Natural killer cell (primary cell): ENCODE measurements at regions not wholly inside any gene's neighbourhood (a gene's known extent, or its start where the extent isn't known, plus 50 kb on each side); places are given as distances from the start of the nearest gene placed in this dataset.

Source experiments
- ATAC-seq, 3 donors: fragments of 150-1000 bp in 2 of 3; fragments of 200-7000 bp in 1 of 3; cut with Tn5 transposase; 1 replicate in 1 of 3; 2 replicates in 2 of 3; pipeline ENCODE4 v1.10.0; 2021; ENCODE audit warnings: mild to moderate bottlenecking in 2 of 3, moderate library complexity in 2 of 3
- DNase-seq, 2 donors: peaks; one replicate each; pipeline versions ENCODE4 v3.0.0 to v3.0.0-alpha.2; 2013 to 2021; ENCODE audit warnings: mixed read lengths in 1 of 2
- H3K27ac ChIP-seq: one replicate; pipeline ENCODE4 v1.5.1; 2013; ENCODE audit warnings: mild to moderate bottlenecking, low read length
- H3K27me3 ChIP-seq: one replicate; pipeline ENCODE4 v1.6.1; 2013; ENCODE audit warnings: low read length; ENCODE audit not compliant: control insufficient read depth, insufficient read depth
- H3K36me3 ChIP-seq: one replicate; pipeline ENCODE4 v1.6.1; 2013; ENCODE audit warnings: low read length; ENCODE audit not compliant: control insufficient read depth, insufficient read depth
- H3K4me1 ChIP-seq: one replicate; pipeline ENCODE4 v1.6.1; 2013; ENCODE audit warnings: low read length; ENCODE audit not compliant: control insufficient read depth, insufficient read depth
- H3K4me3 ChIP-seq: one replicate; pipeline ENCODE4 v1.5.1; 2013; ENCODE audit warnings: low read length
- H3K9me3 ChIP-seq: one replicate; pipeline ENCODE4 v1.6.1; 2013; ENCODE audit warnings: low read length; ENCODE audit not compliant: control insufficient read depth, insufficient read depth
- H3K27ac Mint-ChIP-seq, 2 donors: one replicate each; pipeline ENCODE4 v1.8.0; 2022; ENCODE audit warnings: mild to moderate bottlenecking in 2 of 2, mixed read lengths in 2 of 2, moderate library complexity in 1 of 2
- H3K27me3 Mint-ChIP-seq, 2 donors: one replicate each; pipeline ENCODE4 v1.8.0; 2022; ENCODE audit warnings: low read depth in 2 of 2, mixed read lengths in 2 of 2
- H3K36me3 Mint-ChIP-seq: one replicate; pipeline ENCODE4 v1.8.0; 2022; ENCODE audit warnings: mixed read lengths
- H3K4me1 Mint-ChIP-seq, 2 donors: one replicate each; pipeline ENCODE4 v1.8.0; 2022; ENCODE audit warnings: mixed read lengths in 2 of 2
- H3K4me3 Mint-ChIP-seq: one replicate; pipeline ENCODE4 v1.8.0; 2022; ENCODE audit warnings: mild to moderate bottlenecking, moderate library complexity, mixed read lengths
- H3K9me3 Mint-ChIP-seq, 2 donors: one replicate each; pipeline ENCODE4 v1.8.0; 2022; ENCODE audit warnings: mixed read lengths in 2 of 2
- WGBS: methylation state at CpG from one replicate; pipeline ENCODE4 v1.1.7; 2013; ENCODE audit warnings: missing lambda C conversion rate; ENCODE audit not compliant: insufficient coverage; 5-methylcytosine and 5-hydroxymethylcytosine counted together
- intact Hi-C: fragments of 100-400 bp; cut with micrococcal nuclease; formaldehyde crosslinking; loops from one replicate; pipeline ENCODE4 v1.14.2; 2022
- TF ChIP-seq, protein P1 (sequence below): fragments of 200-600 bp; IDR thresholded peaks from one replicate; pipeline ENCODE4 v1.8.0; 2022; ENCODE audit warnings: antibody characterized with exemption

- peaks cover 13% of the 10 kb centered on the region for H3K4me1 ChIP-seq
- no peaks in the 10 kb centered on the region for H3K36me3 Mint-ChIP-seq
- peaks cover 19 to 33% of the 10 kb centered on the region in 2 donors for H3K27me3 Mint-ChIP-seq
- DNase-seq = no peak
- H3K9me3 ChIP-seq = peaks cover 4% of the 10 kb centered on the region
- H3K27me3 ChIP-seq = no peaks in the 10 kb centered on the region
- WGBS = 28% methylated on average over 10 of the region's 10 CpGs
- H3K4me1 Mint-ChIP-seq = no peaks in the 10 kb centered on the region
- no peak for ATAC-seq
- no peak overlapping the region for H3K4me3 ChIP-seq
- H3K36me3 ChIP-seq = no peaks in the 10 kb centered on the region
- no peak overlapping the region for H3K4me3 Mint-ChIP-seq
- intact Hi-C loops = no loop called here
- no peak overlapping the region for H3K27ac Mint-ChIP-seq
- H3K9me3 Mint-ChIP-seq = no peaks in the 10 kb centered on the region
- no peak overlapping the region for H3K27ac ChIP-seq
- TF ChIP-seq, protein P1, sequence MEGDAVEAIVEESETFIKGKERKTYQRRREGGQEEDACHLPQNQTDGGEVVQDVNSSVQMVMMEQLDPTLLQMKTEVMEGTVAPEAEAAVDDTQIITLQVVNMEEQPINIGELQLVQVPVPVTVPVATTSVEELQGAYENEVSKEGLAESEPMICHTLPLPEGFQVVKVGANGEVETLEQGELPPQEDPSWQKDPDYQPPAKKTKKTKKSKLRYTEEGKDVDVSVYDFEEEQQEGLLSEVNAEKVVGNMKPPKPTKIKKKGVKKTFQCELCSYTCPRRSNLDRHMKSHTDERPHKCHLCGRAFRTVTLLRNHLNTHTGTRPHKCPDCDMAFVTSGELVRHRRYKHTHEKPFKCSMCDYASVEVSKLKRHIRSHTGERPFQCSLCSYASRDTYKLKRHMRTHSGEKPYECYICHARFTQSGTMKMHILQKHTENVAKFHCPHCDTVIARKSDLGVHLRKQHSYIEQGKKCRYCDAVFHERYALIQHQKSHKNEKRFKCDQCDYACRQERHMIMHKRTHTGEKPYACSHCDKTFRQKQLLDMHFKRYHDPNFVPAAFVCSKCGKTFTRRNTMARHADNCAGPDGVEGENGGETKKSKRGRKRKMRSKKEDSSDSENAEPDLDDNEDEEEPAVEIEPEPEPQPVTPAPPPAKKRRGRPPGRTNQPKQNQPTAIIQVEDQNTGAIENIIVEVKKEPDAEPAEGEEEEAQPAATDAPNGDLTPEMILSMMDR = no peak
These were observed 475.6 kb downstream of the MIAT start for GRCh38 chr22:27133019-27133431.

DNA sequence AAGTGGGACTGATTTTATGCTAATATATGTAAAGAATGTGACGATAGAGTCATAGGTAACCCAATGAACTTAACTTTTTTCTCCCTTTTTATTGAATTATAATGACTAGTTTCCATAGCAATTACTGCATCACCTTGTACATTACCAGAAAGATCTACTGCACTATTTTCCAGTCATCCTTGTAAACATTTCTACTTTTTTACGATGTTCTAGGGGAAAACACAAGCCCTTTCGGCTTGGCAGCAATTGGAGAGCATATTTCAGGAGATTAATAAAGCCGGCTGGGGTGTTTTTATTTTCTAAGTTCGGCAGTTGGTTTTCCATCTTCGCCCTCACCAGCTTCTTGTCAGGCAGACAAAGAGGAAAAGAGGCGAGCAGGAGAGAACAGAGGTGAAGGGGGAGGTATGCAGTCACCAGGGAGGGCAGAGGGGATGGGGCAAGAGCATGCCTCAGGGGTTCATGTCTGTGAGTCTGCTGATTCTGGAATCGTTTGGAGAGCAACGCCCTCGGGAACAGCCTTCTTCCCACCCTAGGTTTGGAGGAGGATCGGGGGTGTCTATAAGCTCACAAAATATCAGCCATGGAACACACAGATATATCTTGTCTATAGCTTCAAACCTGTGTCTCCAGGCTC is 476.4 kb downstream of the MIAT start:
- DNase-seq = no peak
- TF ChIP-seq, protein P1 = no peak
- no peaks in the 10 kb centered on the region for H3K27me3 ChIP-seq
- Mint-ChIP-seq H3K4me1 (no peaks in the 10 kb centered on the region), H3K9me3 (no peaks in the 10 kb centered on the region), H3K27me3 (peaks cover 19 to 33% of the 10 kb centered on the region in 2 donors), H3K27ac (no peak overlapping the region), H3K36me3 (no peaks in the 10 kb centered on the region), H3K4me3 (no peak overlapping the region)
- intact Hi-C loops = no loop called here
- H3K36me3 ChIP-seq = no peaks in the 10 kb centered on the region
- peaks cover 4% of the 10 kb centered on the region for H3K9me3 ChIP-seq
- ATAC-seq = no peak
- peaks cover 13% of the 10 kb centered on the region for H3K4me1 ChIP-seq
- WGBS = 76% methylated on average over 10 of the region's 11 CpGs
- H3K27ac ChIP-seq = no peak overlapping the region
- H3K4me3 ChIP-seq = no peak overlapping the region

DNA sequence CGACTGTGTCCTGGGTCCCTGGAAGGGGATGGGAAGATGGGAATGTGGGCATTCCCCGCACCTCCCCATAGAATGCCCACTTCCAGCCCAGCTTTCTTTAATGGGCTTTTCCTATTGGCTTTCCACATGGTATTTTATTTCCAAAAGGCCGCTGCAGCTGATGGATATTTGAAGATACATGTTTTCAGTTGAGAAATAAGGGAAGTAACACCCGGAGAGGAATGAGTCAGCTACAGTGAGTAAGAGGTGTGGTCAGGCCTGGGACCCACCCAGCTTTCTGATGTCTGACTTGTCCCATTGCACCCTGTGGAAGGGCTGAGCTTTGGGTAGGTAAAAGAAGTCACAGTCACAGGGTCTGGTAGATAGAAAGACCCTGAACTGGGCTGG is 476.9 kb downstream of the MIAT start:
- Histone ChIP-seq H3K4me1 (peaks cover 13% of the 10 kb centered on the region), H3K4me3 (no peak overlapping the region), H3K27ac (no peak overlapping the region), H3K36me3 (no peaks in the 10 kb centered on the region), H3K27me3 (no peaks in the 10 kb centered on the region), H3K9me3 (peaks cover 4% of the 10 kb centered on the region)
- DNase-seq = peak in 1 of 2 donors; percentile 9
- Mint-ChIP-seq H3K36me3 (no peaks in the 10 kb centered on the region), H3K4me1 (no peaks in the 10 kb centered on the region), H3K4me3 (no peak overlapping the region), H3K9me3 (no peaks in the 10 kb centered on the region), H3K27ac (no peak overlapping the region), H3K27me3 (peaks cover 15 to 28% of the 10 kb centered on the region in 2 donors)
- TF ChIP-seq, protein P1 = no peak
- ATAC-seq = peak in 2 of 3 donors; percentile 35 to 43
- intact Hi-C loops = no loop called here
- WGBS = 7% methylated on average over 2 of the region's 4 CpGs
